Osteoblast (primary cell): ENCODE measurements at regions not wholly inside any gene's neighbourhood (a gene's known extent, or its start where the extent isn't known, plus 50 kb on each side); places are given as distances from the start of the nearest gene placed in this dataset.

Experiments
- DNase-seq: peaks from one replicate; pipeline ENCODE4 v3.0.0; 2011; ENCODE audit warnings: low spot score, mixed read lengths; ENCODE audit not compliant: insufficient read length; ENCODE audit errors: missing footprints
- H2AFZ ChIP-seq: 2 replicates; pipeline ENCODE4 v1.6.0; 2011; ENCODE audit warnings: mild to moderate bottlenecking, low read length
- H3K27ac ChIP-seq: 2 replicates; pipeline ENCODE4 v1.5.1; 2011; ENCODE audit warnings: mild to moderate bottlenecking, low read depth, low read length, moderate library complexity
- H3K27me3 ChIP-seq: 2 replicates; pipeline ENCODE4 v1.6.0; 2012; ENCODE audit warnings: mild to moderate bottlenecking, control low read depth, inconsistent platforms, low read length, moderate library complexity; ENCODE audit not compliant: insufficient read depth
- H3K36me3 ChIP-seq: 2 replicates; pipeline ENCODE4 v1.5.1; 2011; ENCODE audit warnings: mild to moderate bottlenecking, low read length, control low read depth, moderate library complexity; ENCODE audit not compliant: insufficient read depth
- H3K4me1 ChIP-seq: 2 replicates; pipeline ENCODE4 v1.5.1; 2011; ENCODE audit warnings: mild to moderate bottlenecking, low read length, control low read depth, moderate library complexity; ENCODE audit not compliant: insufficient read depth
- H3K4me2 ChIP-seq: 2 replicates; pipeline ENCODE4 v1.6.0; 2011; ENCODE audit warnings: mild to moderate bottlenecking, low read length; ENCODE audit not compliant: insufficient read depth
- H3K4me3 ChIP-seq: fragments of 200-600 bp; sonication (generic); 3 replicates; pipeline ENCODE4 v1.5.1; 2012; ENCODE audit warnings: mild to moderate bottlenecking, low read length, inconsistent platforms; ENCODE audit not compliant: insufficient read depth
- H3K79me2 ChIP-seq: 2 replicates; pipeline ENCODE4 v1.6.0; 2012; ENCODE audit warnings: mild to moderate bottlenecking, low read length, control low read depth, inconsistent platforms; ENCODE audit not compliant: insufficient read depth
- H3K9me3 ChIP-seq: 2 replicates; pipeline ENCODE4 v1.5.1; 2011; ENCODE audit warnings: low read depth, low read length, control low read depth
- H4K20me1 ChIP-seq: 2 replicates; pipeline ENCODE4 v1.6.0; 2012; ENCODE audit warnings: mild to moderate bottlenecking, low read length, control low read depth; ENCODE audit not compliant: insufficient read depth
- TF ChIP-seq, protein P1 (sequence below): IDR thresholded peaks from 2 replicates; pipeline ENCODE4 v1.5.1; 2011; ENCODE audit warnings: mild to moderate bottlenecking, low read depth, low read length, moderate library complexity; ENCODE audit errors: extremely low read depth

DNA sequence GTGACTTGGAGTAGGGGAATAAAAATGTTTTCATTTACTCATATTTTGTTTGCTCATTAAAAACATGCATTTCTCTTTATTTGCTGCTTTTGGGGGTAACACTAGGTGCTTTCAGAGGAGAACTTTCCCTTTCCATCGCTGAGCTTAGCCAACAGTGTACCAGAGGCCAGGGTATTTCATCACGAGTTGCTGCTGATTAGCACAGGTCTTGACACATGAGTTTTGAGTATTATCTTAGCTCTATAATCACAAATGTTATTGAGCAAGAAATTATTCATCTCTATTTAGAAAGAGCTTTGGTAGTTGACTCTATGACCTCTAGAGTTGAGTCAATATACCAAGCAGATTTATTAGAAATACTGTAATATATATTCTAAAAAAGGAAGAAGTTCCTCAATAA is 375.9 kb downstream of the NXPH1 start:
- H3K27me3 ChIP-seq: no peaks in the 10 kb centered on the region

DNA sequence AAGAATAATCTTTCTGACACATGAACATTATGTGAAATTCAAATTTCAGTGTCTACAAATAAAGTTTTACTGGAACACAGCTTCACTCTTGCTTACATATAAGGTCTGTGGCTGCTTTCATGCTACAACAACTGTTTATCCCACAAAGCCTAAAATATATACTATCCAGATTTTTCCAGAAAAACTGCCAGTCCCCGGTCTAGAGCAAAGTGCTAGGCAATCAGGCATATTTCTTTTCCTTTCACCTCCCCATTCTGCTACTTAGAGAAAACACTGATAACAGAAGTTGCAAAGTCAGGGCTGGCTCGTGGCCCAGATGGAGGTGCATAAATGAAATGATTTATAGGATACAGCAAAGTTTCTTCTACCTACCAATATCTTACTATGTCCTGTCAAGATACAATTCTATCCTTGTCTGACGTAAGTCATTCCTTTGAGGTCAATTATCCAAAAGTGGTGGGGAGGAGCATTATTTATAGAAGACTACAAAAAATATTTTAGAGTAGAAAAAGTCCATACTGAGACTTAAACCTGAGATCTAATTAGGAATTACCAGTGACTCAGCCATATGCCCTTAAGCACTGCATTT is 384.1 kb downstream of the NXPH1 start:
- Histone ChIP-seq H3K4me3 (no peak overlapping the region), H3K36me3 (no peaks in the 10 kb centered on the region), H3K4me1 (no peaks in the 10 kb centered on the region), H3K27me3 (no peaks in the 10 kb centered on the region), H3K4me2 (no peak overlapping the region), H3K27ac (no peak overlapping the region), H2AFZ (no peak overlapping the region), H3K9me3 (no peaks in the 10 kb centered on the region), H3K79me2 (no peaks in the 10 kb centered on the region), H4K20me1 (no peaks in the 10 kb centered on the region)
- DNase-seq: peak; percentile 2
- TF ChIP-seq, protein P1, sequence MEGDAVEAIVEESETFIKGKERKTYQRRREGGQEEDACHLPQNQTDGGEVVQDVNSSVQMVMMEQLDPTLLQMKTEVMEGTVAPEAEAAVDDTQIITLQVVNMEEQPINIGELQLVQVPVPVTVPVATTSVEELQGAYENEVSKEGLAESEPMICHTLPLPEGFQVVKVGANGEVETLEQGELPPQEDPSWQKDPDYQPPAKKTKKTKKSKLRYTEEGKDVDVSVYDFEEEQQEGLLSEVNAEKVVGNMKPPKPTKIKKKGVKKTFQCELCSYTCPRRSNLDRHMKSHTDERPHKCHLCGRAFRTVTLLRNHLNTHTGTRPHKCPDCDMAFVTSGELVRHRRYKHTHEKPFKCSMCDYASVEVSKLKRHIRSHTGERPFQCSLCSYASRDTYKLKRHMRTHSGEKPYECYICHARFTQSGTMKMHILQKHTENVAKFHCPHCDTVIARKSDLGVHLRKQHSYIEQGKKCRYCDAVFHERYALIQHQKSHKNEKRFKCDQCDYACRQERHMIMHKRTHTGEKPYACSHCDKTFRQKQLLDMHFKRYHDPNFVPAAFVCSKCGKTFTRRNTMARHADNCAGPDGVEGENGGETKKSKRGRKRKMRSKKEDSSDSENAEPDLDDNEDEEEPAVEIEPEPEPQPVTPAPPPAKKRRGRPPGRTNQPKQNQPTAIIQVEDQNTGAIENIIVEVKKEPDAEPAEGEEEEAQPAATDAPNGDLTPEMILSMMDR: no peak

More for the DNA sequence above, 375.9 kb downstream of the NXPH1 start:
- DNase-seq: no peak
- Histone ChIP-seq H2AFZ (no peak overlapping the region), H3K79me2 (no peaks in the 10 kb centered on the region), H4K20me1 (no peaks in the 10 kb centered on the region), H3K4me1 (no peaks in the 10 kb centered on the region), H3K4me3 (no peak overlapping the region), H3K36me3 (no peaks in the 10 kb centered on the region), H3K9me3 (no peaks in the 10 kb centered on the region), H3K27ac (no peak overlapping the region), H3K4me2 (no peak overlapping the region)
- TF ChIP-seq, protein P1: no peak

DNA sequence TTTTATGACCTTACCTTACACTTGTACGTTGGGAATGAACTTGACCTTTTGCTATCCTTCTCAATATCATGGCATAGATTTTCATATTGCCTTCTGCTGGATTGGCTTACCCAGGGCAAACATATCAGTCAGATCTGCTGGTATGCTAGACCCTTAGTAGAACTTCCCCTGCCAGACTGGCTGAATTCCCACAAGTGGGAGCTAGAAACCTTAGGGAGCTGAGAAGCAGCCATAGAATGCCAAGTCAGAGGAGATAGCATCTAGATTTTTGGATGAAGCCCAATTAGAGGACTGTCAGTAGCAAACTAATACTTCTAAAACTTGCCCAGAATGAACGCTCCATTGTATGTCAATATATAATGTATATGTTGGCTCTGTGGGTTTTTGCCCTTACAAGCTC is 385.0 kb downstream of the NXPH1 start:
- no peaks in the 10 kb centered on the region for H3K9me3 ChIP-seq
- TF ChIP-seq, protein P1: no peak
- H3K4me2 ChIP-seq: no peak overlapping the region

DNA sequence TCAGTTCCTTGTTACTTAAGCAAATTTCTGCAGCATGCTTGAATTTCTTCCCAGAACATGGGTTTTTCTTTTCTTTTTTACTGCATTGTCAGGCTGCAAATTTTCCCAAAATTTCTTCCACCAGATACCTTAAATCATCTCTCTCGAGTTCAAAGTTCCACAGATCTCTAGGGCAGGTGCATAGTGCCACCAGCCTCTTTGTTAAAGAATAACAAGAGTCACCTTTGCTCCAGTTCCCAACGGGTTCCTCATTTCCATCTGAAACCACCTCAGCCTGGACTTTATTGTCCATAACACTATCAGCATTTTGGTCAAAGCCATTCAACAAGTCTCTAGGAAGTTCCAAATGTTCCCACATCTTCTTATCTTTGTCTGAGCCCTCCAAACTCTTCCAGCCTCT is 389.2 kb downstream of the NXPH1 start:
- Histone ChIP-seq H3K4me1 (no peaks in the 10 kb centered on the region), H3K36me3 (no peaks in the 10 kb centered on the region), H3K9me3 (no peaks in the 10 kb centered on the region), H2AFZ (no peak overlapping the region), H3K4me3 (no peak overlapping the region), H3K27ac (no peak overlapping the region), H3K4me2 (no peak overlapping the region), H4K20me1 (no peaks in the 10 kb centered on the region), H3K79me2 (no peaks in the 10 kb centered on the region), H3K27me3 (no peaks in the 10 kb centered on the region)
- no peak for DNase-seq
- TF ChIP-seq, protein P1: no peak

More for the DNA sequence above, 385.0 kb downstream of the NXPH1 start:
- H3K36me3 ChIP-seq: no peaks in the 10 kb centered on the region
- H3K4me1 ChIP-seq: no peaks in the 10 kb centered on the region
- no peak overlapping the region for H3K27ac ChIP-seq
- no peaks in the 10 kb centered on the region for H4K20me1 ChIP-seq
- H3K4me3 ChIP-seq: no peak overlapping the region
- H2AFZ ChIP-seq: no peak overlapping the region
- H3K79me2 ChIP-seq: no peaks in the 10 kb centered on the region
- DNase-seq: peak; percentile 4
- no peaks in the 10 kb centered on the region for H3K27me3 ChIP-seq
